Activated CD4-positive, alpha-beta T cell treated with anti-CD3 and anti-CD28 coated beads, Interleukin-2, amount 10 ng/mL, durations not matched to agents 24 days and 14 days (primary cell): ENCODE measurements at regions not wholly inside any gene's neighbourhood (a gene's known extent, or its start where the extent isn't known, plus 50 kb on each side); places are given as distances from the start of the nearest gene placed in this dataset.

Experiments
- DNase-seq: peaks from one replicate; pipeline ENCODE4 v3.0.0; 2022
- H3K27ac Mint-ChIP-seq: one replicate; pipeline ENCODE4 v1.8.0; 2022; ENCODE audit warnings: mild to moderate bottlenecking, mixed read lengths
- H3K27me3 Mint-ChIP-seq: one replicate; pipeline ENCODE4 v1.8.0; 2022; ENCODE audit warnings: mixed read lengths
- H3K36me3 Mint-ChIP-seq: one replicate; pipeline ENCODE4 v1.8.0; 2022; ENCODE audit warnings: low read depth, mild to moderate bottlenecking, mixed read lengths
- H3K4me1 Mint-ChIP-seq: one replicate; pipeline ENCODE4 v1.8.0; 2021; ENCODE audit warnings: mixed read lengths
- H3K4me3 Mint-ChIP-seq: one replicate; pipeline ENCODE4 v1.8.0; 2022; ENCODE audit warnings: mild to moderate bottlenecking, moderate library complexity, mixed read lengths
- H3K9me3 Mint-ChIP-seq: one replicate; pipeline ENCODE4 v1.8.0; 2021; ENCODE audit warnings: mixed read lengths
- intact Hi-C: fragments of 100-400 bp; cut with micrococcal nuclease; formaldehyde crosslinking; loops from one replicate; pipeline ENCODE4 v1.15.1; 2023

DNA sequence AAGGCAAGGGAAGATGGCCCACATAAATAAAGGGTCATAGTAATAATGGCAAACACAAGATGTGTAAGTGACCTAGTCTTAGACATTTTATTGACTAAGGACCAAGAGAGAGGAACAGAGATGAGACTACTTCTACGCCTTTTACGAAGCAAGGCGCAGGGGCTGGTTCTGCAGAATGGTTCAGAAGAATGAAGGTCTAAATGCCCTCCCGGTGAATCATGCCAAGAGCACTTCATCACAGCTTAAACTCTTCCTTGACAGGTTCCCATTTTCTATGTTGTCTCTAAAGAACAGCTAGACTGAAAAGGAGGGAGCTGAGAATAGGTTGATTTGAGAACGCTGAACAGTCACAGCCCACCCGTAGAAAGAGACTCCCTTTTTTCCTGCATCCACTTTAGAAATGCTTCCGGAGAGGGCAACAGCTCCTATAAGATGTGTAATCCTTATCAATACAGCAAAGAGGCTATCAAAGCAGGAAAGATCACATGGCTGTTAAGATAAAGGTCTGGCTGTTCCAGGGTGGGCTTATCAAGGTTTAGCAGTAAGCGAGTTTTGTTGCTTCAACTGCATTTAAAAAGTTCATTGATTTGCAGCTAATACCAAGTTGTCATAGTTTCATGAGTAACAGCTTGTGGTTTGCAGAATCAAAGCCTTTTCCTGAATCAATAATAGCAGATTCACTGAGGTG lies 93.4 kb upstream of the AUTS2 start:
- intact Hi-C loops = no loop called here
- Mint-ChIP-seq H3K9me3 (peaks cover 8% of the 10 kb centered on the region), H3K36me3 (no peaks in the 10 kb centered on the region)

DNA sequence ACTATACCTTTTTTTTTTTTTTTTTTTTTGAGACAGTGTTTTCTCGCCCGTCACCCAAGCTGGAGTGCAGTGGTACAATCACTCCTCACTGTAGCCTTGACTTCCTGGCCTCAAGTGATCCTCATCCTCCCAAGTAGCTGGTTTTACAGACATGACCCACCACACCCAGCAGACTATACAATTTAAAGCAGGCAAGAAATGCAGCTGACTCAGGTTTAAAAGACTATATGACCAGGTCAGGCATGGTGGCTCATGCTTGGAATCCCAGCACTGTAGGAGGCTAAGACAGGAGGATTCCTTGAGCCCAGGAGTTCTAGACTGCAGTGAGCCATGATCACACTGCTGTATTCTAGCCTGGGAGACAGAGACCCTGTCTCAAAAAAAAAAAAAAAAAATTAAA lies 89.5 kb upstream of the AUTS2 start:
- Mint-ChIP-seq H3K36me3 (no peaks in the 10 kb centered on the region), H3K9me3 (peaks cover 8% of the 10 kb centered on the region), H3K4me3 (no peak overlapping the region), H3K27me3 (no peaks in the 10 kb centered on the region), H3K27ac (no peak overlapping the region), H3K4me1 (no peaks in the 10 kb centered on the region)
- no peak for DNase-seq
- intact Hi-C loops = no loop called here

More for the DNA sequence above, 93.4 kb upstream of the AUTS2 start:
- Mint-ChIP-seq H3K27me3 (no peaks in the 10 kb centered on the region), H3K27ac (no peak overlapping the region), H3K4me3 (no peak overlapping the region), H3K4me1 (no peaks in the 10 kb centered on the region)
- no peak for DNase-seq

DNA sequence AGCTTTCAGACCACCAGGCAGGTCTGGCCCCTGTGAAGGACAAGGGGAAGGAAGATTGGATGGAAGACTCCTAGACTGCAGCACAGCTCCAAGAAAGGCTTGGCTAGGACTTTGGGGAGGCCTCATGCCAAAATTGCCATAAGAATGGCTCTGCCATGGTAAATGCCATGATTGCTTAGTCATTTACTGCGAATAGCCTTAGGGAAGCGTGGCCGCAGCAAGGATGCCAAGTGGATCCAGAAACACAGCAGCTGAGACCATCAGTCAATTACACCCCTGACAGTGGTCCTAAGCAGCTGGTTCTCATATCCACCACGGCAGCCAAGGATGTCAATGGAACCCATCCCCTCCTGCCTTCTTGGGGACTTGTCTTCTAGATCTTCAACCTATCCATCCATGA lies 88.2 kb upstream of the AUTS2 start:
- Mint-ChIP-seq H3K9me3 (peaks cover 8% of the 10 kb centered on the region), H3K27ac (no peak overlapping the region), H3K27me3 (no peaks in the 10 kb centered on the region), H3K4me3 (no peak overlapping the region), H3K36me3 (no peaks in the 10 kb centered on the region), H3K4me1 (no peaks in the 10 kb centered on the region)
- intact Hi-C loops = no loop called here
- DNase-seq = no peak

DNA sequence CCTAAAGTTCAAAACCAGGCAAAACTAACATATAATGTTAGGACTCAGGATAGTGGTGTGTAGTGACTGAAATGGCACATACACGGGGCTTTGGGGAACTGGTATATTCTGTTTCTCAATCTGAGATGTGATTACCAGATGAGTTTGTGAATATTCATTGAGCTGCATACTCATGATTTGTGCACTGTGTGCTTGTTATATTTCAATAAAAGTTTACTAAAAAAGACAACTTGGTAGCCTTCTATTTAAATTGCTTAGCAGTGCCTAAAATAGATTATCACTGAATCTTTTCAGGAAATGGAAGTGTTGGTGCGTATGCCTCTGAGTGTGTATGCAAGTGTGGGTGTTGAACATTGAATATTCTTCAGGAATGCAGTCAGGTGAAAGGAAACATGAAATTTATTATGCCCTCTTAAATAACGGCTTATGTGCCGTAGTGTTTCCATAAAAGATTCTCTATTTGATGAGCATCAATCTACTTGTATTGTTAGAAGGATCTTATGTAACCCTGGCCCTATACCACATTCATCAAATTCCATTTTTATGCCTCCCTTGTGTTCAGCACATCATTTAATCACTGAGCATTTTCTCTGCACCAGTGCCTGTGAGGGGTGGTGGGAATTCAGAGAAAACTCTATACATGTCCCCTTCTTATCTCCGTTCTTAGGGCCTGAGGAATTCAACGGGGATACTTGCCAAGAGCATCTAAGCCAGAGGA lies 82.6 kb upstream of the AUTS2 start:
- Mint-ChIP-seq H3K4me1 (no peaks in the 10 kb centered on the region), H3K27me3 (no peaks in the 10 kb centered on the region), H3K4me3 (no peak overlapping the region), H3K9me3 (peaks cover 5% of the 10 kb centered on the region), H3K27ac (no peak overlapping the region), H3K36me3 (no peaks in the 10 kb centered on the region)
- no peak for DNase-seq
- intact Hi-C loops = no loop called here

DNA sequence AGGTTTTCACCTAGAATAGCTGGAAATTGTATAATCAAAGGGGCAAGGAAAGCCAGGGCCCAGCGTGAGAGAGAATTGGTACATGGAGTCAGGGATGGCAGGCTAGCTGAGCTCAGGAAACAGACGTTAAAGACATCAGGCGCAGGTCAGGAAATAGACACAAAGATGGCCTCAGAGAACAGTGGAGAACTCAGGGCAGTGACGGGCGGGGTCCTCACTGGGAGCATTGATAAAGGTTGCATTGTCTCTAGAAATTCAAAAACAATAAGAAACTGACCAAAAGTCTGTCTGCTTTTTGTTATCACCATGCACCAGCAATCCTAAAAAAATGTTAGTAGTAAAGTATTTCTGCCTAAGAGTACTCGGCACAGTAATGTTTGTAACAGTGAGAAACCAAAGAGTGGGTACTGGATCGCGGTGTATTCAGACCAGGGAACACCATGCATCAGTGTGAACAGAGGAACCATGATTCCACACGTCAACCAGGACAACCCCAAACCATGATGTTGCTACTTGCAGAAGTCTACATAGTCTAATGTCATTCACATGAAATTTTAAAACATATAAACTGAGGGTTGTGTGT lies 81.9 kb upstream of the AUTS2 start:
- H3K36me3 Mint-ChIP-seq = no peaks in the 10 kb centered on the region
- intact Hi-C loops = no loop called here
- no peaks in the 10 kb centered on the region for H3K27me3 Mint-ChIP-seq
- no peaks in the 10 kb centered on the region for H3K4me1 Mint-ChIP-seq
- peaks cover under 1% of the 10 kb centered on the region for H3K9me3 Mint-ChIP-seq
- no peak for DNase-seq
- no peak overlapping the region for H3K27ac Mint-ChIP-seq
- H3K4me3 Mint-ChIP-seq = no peak overlapping the region

DNA sequence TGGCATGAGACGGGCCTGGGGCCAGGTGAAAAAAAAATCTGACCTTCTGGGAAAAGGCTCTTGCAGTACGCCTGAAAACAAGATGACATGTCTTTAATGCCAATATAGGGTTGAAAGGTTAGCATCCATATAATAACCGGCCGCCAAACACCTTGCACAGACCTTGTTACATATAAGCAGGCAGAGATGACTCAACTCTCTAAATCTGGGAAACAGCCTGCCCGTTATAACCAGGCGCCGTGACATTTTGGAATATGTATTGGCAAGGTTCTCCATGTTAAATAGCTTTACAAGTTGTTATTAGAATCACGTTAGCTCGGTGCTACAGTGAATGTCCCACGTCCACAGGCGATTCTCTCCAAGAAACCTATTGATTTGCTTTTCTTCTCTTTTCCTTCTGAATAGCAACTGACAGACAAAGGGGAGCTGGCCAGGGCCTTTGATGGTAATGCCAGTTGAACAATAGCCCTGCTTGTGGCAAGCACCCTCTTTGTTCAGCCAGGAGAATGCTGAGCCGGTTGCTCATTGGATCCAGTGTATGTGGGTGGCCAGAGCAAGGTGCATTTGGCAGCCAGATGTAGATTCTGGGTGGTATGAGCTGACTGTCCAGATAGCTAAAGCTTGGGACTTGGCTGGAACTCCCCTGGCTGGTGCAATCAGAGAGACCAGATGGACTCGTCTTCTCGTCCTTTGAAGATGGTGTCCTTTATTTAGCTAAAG lies 80.1 kb upstream of the AUTS2 start:
- intact Hi-C loops = no loop called here
- no peaks in the 10 kb centered on the region for H3K36me3 Mint-ChIP-seq

DNA sequence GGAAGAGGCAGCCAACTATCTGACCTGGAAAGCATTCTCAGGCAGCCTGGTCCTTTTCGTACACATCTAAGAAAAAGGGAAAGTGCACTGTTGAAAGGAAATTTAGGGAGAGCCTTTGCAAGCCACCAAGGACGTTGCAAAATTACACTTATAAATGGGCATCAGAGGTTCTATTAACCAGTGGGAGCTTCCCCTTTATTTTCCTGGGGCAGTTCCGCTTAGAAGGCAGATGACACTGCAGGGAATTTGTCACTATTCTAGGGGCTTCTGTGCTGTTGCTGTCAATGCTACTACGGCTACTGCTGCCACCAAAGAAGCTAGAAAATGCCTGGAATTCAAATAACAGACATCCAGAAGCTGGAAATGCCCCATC lies 79.6 kb upstream of the AUTS2 start:
- Mint-ChIP-seq H3K27me3 (no peaks in the 10 kb centered on the region), H3K36me3 (no peaks in the 10 kb centered on the region), H3K4me1 (no peaks in the 10 kb centered on the region), H3K27ac (no peak overlapping the region), H3K9me3 (no peaks in the 10 kb centered on the region), H3K4me3 (no peak overlapping the region)
- intact Hi-C loops = no loop called here
- no peak for DNase-seq

More for the DNA sequence above, 80.1 kb upstream of the AUTS2 start:
- no peak overlapping the region for H3K4me3 Mint-ChIP-seq
- H3K27me3 Mint-ChIP-seq = no peaks in the 10 kb centered on the region
- H3K27ac Mint-ChIP-seq = no peak overlapping the region
- DNase-seq = no peak
- no peaks in the 10 kb centered on the region for H3K4me1 Mint-ChIP-seq
- H3K9me3 Mint-ChIP-seq = no peaks in the 10 kb centered on the region

DNA sequence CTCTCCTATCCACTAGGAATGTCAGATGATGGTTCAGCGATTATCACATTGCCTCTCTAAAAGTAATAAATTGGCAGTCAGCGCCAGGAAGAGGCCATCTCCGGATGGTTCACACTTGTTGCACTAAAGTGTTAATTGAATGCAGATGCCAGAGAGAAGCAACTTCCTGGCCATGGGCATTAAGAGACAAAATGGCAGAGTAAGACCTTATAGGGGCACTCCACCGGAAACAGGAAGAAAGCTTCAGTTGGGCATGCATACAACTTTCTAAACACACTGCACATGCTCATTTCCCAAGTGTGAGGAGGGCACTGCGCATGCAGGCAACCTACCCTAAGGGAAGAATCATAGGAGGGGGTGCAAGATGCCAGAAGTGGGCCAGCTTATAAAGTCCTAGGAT lies 71.7 kb upstream of the AUTS2 start:
- no peak overlapping the region for H3K4me3 Mint-ChIP-seq
- no peaks in the 10 kb centered on the region for H3K27me3 Mint-ChIP-seq
- no peaks in the 10 kb centered on the region for H3K36me3 Mint-ChIP-seq
- DNase-seq = no peak
- no peak overlapping the region for H3K27ac Mint-ChIP-seq
- no peaks in the 10 kb centered on the region for H3K9me3 Mint-ChIP-seq
- intact Hi-C loops = no loop called here
- no peaks in the 10 kb centered on the region for H3K4me1 Mint-ChIP-seq

DNA sequence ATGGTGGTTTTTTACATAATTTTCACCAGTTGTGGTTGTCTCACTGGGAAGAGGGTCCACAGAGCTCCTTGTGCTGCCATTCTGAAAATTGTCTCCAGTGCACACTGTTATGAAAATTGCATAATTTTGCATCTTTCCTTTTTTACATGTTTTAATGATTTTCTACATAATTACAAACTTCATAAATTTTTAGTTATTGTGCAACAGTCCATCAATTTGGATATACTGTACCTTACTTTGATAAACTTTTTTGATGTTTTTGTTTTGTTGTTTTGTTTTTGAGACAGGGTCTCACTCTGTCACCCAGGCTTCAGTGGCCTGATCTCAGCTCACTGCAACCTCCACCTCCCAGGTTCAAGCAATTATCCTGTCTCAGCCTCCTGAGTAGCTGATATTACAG lies 70.6 kb upstream of the AUTS2 start:
- H3K9me3 Mint-ChIP-seq = no peaks in the 10 kb centered on the region
- intact Hi-C loops = no loop called here
- DNase-seq = no peak
- H3K4me3 Mint-ChIP-seq = no peak overlapping the region
- no peaks in the 10 kb centered on the region for H3K36me3 Mint-ChIP-seq
- no peak overlapping the region for H3K27ac Mint-ChIP-seq
- H3K4me1 Mint-ChIP-seq = no peaks in the 10 kb centered on the region
- H3K27me3 Mint-ChIP-seq = no peaks in the 10 kb centered on the region

GRCh38 chr7:69531050-69531449 lies 67.2 kb upstream of the AUTS2 start:
- H3K36me3 Mint-ChIP-seq = no peaks in the 10 kb centered on the region
- DNase-seq = no peak
- H3K9me3 Mint-ChIP-seq = no peaks in the 10 kb centered on the region
- H3K27ac Mint-ChIP-seq = no peak overlapping the region
- no peaks in the 10 kb centered on the region for H3K4me1 Mint-ChIP-seq
- H3K4me3 Mint-ChIP-seq = no peak overlapping the region
- no peaks in the 10 kb centered on the region for H3K27me3 Mint-ChIP-seq
- intact Hi-C loops = no loop called here

DNA sequence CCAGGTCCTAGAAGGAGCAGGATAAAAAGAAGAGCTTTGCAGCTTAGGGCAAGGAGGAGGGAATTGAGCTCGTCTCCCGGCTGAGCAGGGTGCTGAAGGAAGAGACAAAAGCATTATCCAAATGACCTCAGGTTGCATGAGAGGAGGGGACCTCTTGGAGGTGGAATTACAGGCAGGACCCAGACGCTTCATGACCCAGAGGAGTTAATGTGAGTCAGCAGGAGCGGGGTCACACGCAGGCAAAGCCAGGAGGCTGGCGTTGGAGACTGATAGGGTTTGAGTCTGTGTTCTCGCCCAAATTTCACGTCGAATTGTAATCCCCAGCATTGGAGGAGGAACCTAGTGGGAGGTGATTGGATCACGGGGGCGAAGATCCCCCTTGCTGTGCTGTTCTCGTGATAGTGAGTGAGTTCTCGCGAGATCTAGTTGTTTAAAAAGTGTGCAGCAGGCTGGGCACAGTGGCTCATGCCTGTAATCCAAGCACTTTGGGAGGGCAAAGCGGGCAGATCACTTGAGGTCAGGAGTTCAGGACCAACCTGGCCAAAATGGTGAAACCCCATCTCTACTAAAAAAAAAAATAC lies 63.7 kb upstream of the AUTS2 start:
- no peak for DNase-seq
- H3K36me3 Mint-ChIP-seq = no peaks in the 10 kb centered on the region
- no peaks in the 10 kb centered on the region for H3K9me3 Mint-ChIP-seq
- no peaks in the 10 kb centered on the region for H3K4me1 Mint-ChIP-seq
- no peaks in the 10 kb centered on the region for H3K27me3 Mint-ChIP-seq
- no peak overlapping the region for H3K27ac Mint-ChIP-seq
- H3K4me3 Mint-ChIP-seq = no peak overlapping the region
- intact Hi-C loops = no loop called here

DNA sequence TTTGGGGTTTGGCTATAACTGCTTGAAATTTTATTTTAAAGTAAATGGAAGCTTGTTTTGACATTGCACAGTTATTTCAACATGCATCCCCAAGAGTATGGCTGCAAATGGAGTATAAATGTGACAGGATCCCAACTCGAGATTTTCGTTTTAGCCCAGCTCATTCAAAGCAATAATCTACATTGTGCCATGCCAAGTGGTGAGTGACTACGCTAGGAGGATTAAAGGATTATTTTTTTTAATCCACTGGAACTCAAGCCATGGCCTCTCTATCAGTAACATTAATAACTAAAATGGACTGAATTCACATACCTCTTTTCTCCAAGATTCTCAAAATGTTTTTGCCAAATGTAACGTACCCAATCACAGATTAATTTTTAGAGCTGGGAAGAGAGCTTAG lies 60.6 kb upstream of the AUTS2 start:
- peaks cover 3% of the 10 kb centered on the region for H3K9me3 Mint-ChIP-seq

DNA sequence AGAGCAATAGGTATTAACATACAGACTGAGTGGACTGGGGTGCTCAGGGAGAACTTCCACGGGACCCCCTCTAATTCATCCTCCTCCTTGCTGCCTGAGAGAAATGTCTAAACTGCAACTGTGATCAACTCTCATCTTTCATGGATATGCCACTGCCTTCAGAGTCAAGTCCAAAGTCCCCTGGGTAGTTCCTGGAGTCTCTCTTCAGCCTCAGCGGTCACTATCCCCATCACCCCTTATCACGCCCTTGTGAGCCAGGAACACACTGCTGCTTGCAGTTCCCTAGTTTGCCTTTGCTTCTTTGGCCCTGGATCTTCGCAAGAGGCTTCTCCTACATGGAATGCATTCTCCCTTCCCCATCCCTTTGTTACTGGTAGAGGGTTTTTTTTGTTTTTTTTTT lies 58.7 kb upstream of the AUTS2 start:
- Mint-ChIP-seq H3K4me3 (no peak overlapping the region), H3K4me1 (no peaks in the 10 kb centered on the region), H3K27me3 (no peaks in the 10 kb centered on the region), H3K9me3 (peaks cover 4% of the 10 kb centered on the region), H3K27ac (no peak overlapping the region), H3K36me3 (no peaks in the 10 kb centered on the region)
- intact Hi-C loops = no loop called here
- no peak for DNase-seq

More for the DNA sequence above, 60.6 kb upstream of the AUTS2 start:
- intact Hi-C loops = no loop called here
- DNase-seq = no peak
- Mint-ChIP-seq H3K27me3 (no peaks in the 10 kb centered on the region), H3K36me3 (no peaks in the 10 kb centered on the region), H3K27ac (no peak overlapping the region), H3K4me1 (no peaks in the 10 kb centered on the region), H3K4me3 (no peak overlapping the region)

DNA sequence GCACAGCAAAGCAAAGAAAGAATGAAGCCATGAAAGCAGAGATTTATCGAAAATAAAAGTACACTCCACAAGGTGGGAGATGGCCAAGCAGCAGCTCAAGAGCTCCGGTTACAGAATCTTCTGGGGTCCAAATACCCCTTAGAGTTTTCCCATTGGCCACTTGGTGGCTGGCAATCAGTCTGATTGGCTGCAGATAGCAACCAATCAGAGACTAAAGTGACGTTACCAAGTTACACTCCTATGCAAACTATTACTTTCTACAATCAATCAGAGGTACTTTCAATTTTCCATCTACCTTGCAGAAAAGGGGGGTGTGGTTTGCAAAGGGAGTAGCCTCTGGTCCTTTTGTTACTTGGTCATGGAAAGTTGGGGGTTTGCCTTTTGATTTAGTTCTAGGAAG lies 58.0 kb upstream of the AUTS2 start:
- intact Hi-C loops = no loop called here
- Mint-ChIP-seq H3K4me1 (no peaks in the 10 kb centered on the region), H3K9me3 (peaks cover 4% of the 10 kb centered on the region), H3K27me3 (no peaks in the 10 kb centered on the region), H3K36me3 (no peaks in the 10 kb centered on the region), H3K27ac (no peak overlapping the region), H3K4me3 (no peak overlapping the region)
- no peak for DNase-seq
